ENCODE measurements at regions not wholly inside any gene's neighbourhood (a gene's known extent, or its start where the extent isn't known, plus 50 kb on each side); places are given as distances from the start of the nearest gene placed in this dataset.

DNA sequence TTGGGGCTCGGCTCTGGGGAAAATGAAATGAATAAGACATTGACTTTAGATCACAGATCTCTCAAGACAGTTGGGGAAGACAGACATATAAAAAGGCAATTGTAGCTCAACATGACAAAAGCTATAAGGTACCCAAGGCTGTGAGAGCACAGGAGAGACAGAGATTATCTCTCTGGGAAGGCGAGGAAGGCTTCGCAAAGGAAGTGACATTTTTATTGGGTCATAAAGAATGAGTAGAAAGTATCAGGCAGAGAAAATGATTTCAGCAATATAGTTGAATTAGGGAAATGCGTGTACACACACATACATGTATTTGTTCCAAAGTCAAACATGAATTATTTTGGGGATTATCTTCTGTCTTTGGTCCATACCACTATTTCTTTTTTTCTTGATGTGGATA is 381.8 kb upstream of the ADAMTSL1 start:
- TF ChIP-seq NR3C1 (IDR thresholded peaks at IDR 0.05) (no peak), RAD21 (conservative IDR thresholded peaks at IDR 0.05 in 1 of 2, IDR thresholded peaks at IDR 0.05 in 1 of 2) (no peak), CTCF (IDR thresholded peaks at IDR 0.05) (no peak), ZFP36 (IDR thresholded peaks at IDR 0.05; ENCODE audit: borderline replicate concordance, partially characterized antibody) (no peak), RNF2 (IDR thresholded peaks at IDR 0.05; ENCODE audit: borderline replicate concordance, low read depth) (no peak), MAX (IDR thresholded peaks at IDR 0.05) (no peak), CBX8 (IDR thresholded peaks at IDR 0.05) (no peak), POLR2A (IDR thresholded peaks at IDR 0.05; ENCODE audit: low read length) (no peak), EP300 (IDR thresholded peaks at IDR 0.05) (no peak), SMC3 (IDR thresholded peaks at IDR 0.05) (no peak), CHD2 (IDR thresholded peaks at IDR 0.05; ENCODE audit: low read length, partially characterized antibody) (no peak)
- TF ChIP-seq, protein P1, sequence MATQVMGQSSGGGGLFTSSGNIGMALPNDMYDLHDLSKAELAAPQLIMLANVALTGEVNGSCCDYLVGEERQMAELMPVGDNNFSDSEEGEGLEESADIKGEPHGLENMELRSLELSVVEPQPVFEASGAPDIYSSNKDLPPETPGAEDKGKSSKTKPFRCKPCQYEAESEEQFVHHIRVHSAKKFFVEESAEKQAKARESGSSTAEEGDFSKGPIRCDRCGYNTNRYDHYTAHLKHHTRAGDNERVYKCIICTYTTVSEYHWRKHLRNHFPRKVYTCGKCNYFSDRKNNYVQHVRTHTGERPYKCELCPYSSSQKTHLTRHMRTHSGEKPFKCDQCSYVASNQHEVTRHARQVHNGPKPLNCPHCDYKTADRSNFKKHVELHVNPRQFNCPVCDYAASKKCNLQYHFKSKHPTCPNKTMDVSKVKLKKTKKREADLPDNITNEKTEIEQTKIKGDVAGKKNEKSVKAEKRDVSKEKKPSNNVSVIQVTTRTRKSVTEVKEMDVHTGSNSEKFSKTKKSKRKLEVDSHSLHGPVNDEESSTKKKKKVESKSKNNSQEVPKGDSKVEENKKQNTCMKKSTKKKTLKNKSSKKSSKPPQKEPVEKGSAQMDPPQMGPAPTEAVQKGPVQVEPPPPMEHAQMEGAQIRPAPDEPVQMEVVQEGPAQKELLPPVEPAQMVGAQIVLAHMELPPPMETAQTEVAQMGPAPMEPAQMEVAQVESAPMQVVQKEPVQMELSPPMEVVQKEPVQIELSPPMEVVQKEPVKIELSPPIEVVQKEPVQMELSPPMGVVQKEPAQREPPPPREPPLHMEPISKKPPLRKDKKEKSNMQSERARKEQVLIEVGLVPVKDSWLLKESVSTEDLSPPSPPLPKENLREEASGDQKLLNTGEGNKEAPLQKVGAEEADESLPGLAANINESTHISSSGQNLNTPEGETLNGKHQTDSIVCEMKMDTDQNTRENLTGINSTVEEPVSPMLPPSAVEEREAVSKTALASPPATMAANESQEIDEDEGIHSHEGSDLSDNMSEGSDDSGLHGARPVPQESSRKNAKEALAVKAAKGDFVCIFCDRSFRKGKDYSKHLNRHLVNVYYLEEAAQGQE (IDR thresholded peaks at IDR 0.05), result no peak
- TF ChIP-seq, protein P2, sequence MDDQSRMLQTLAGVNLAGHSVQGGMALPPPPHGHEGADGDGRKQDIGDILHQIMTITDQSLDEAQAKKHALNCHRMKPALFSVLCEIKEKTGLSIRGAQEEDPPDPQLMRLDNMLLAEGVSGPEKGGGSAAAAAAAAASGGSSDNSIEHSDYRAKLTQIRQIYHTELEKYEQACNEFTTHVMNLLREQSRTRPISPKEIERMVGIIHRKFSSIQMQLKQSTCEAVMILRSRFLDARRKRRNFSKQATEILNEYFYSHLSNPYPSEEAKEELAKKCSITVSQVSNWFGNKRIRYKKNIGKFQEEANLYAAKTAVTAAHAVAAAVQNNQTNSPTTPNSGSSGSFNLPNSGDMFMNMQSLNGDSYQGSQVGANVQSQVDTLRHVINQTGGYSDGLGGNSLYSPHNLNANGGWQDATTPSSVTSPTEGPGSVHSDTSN (IDR thresholded peaks at IDR 0.05), result no peak

Data from A549 (cell line).